Omental fat pad (tissue), 3 donors: ENCODE measurements at regions not wholly inside any gene's neighbourhood (a gene's known extent, or its start where the extent isn't known, plus 50 kb on each side); places are given as distances from the start of the nearest gene placed in this dataset.

Experiments used
- ATAC-seq: fragments of 150-250 bp; one replicate; pipeline ENCODE4 v1.9.1; 2016; ENCODE audit warnings: mild to moderate bottlenecking, moderate library complexity; ENCODE audit not compliant: low FRiP score
- DNase-seq: peaks from one replicate; pipeline ENCODE4 v3.0.0-alpha.2; 2019; ENCODE audit warnings: low spot score
- CTCF ChIP-seq, 3 donors: fragments of 450-650 bp; IDR thresholded peaks; one replicate each; pipeline ENCODE4 v1.5.1; 2016 to 2017; ENCODE audit warnings: antibody characterized with exemption in 3 of 3, mild to moderate bottlenecking in 3 of 3, moderate library complexity in 2 of 3

- ATAC-seq (no peak), DNase-seq (no peak)
- TF ChIP-seq CTCF (IDR thresholded peaks at IDR 0.05) = no peak
Observed at GRCh38 chr2:60319031-60319547, 234.4 kb downstream of the BCL11A start.

GRCh38 chr2:60318544-60318943 is 234.9 kb downstream of the BCL11A start:
- DNase-seq (no peak), ATAC-seq (no peak)
- no peak for TF ChIP-seq CTCF (IDR thresholded peaks at IDR 0.05)

- DNase-seq (no peak), ATAC-seq (no peak)
- no peak for TF ChIP-seq CTCF (IDR thresholded peaks at IDR 0.05)
Observed at GRCh38 chr2:60317844-60318243, 235.6 kb downstream of the BCL11A start.

GRCh38 chr2:60317034-60317386 is 236.4 kb downstream of the BCL11A start:
- no peak for TF ChIP-seq CTCF (IDR thresholded peaks at IDR 0.05)
- no peak for ATAC-seq

GRCh38 chr2:60316381-60317033 is 236.9 kb downstream of the BCL11A start:
- ATAC-seq (no peak), DNase-seq (no peak)
- no peak for TF ChIP-seq CTCF (IDR thresholded peaks at IDR 0.05)

More at GRCh38 chr2:60317034-60317386, 236.4 kb downstream of the BCL11A start:
- DNase-seq = no peak

GRCh38 chr2:60313470-60314172 is 239.8 kb downstream of the BCL11A start:
- TF ChIP-seq CTCF (IDR thresholded peaks at IDR 0.05) = no peak
- no peak for DNase-seq
- no peak for ATAC-seq

GRCh38 chr2:60312618-60313017 is 240.8 kb downstream of the BCL11A start:
- ATAC-seq (no peak), DNase-seq (no peak)
- TF ChIP-seq CTCF (IDR thresholded peaks at IDR 0.05) = no peak
